ENCODE measurements at regions not wholly inside any gene's neighbourhood (a gene's known extent, or its start where the extent isn't known, plus 50 kb on each side); places are given as distances from the start of the nearest gene placed in this dataset.

DNA sequence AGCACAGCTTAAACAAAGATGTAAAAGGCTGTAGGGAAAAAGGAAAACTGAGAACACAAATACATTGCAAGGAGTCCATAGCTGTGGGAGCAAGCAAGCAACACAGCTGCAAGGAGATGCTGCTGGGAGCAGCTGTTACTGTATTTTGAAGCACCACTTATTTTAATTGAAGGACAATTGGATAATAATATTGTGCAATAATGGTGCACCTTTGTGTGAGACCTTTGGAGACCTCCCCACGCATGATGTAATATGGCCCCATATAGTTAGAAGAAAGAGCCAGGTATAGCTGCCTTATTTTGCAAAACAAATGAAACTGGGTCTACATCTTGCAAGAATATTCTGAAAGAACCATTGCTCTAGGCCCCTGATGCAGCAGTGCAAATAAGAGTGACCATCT is 191.1 kb upstream of the KIRREL3 start:
- in situ Hi-C loops (cut with MboI; ENCODE audit: low sequenced_read_pairs), result no loop called here
- ATAC-seq (ENCODE audit: low read depth), result no peak
- POLR2A ChIA-PET (ENCODE audit: unreplicated experiment), result no interaction called here

More for the DNA sequence above, 191.1 kb upstream of the KIRREL3 start:
- Histone ChIP-seq H2AFZ (replicated peaks; ENCODE audit: low read length, poor library complexity) (no peak overlapping the region), H3K9ac (ENCODE audit: low read depth, low read length) (no peak overlapping the region), H3K36me3 (ENCODE audit: control insufficient read depth, insufficient read depth, low read length) (no peaks in the 10 kb centered on the region), H4K8ac (ENCODE audit: low read depth in 2 of 2, low read length in 2 of 2) (no peak overlapping the region), H3K9me1 (ENCODE audit: insufficient read depth, low read length) (no peaks in the 10 kb centered on the region), H3K27me3 (ENCODE audit: control insufficient read depth, insufficient read depth, low read length) (no peaks in the 10 kb centered on the region; the same call in 1 of the 2 replicates), H3K79me1 (ENCODE audit: low read depth in 1 of 2, low read length in 2 of 2) (no peaks in the 10 kb centered on the region), H2BK20ac (ENCODE audit: low read depth, low read length) (no peak overlapping the region), H4K20me1 (ENCODE audit: insufficient read depth, low read length) (no peaks in the 10 kb centered on the region), H3K4ac (ENCODE audit: low read depth, low read length) (no peak overlapping the region), H4K91ac (ENCODE audit: insufficient read depth, low read depth, low read length) (no peak overlapping the region), H3K18ac (ENCODE audit: low read depth, low read length) (no peak overlapping the region), H2AK5ac (ENCODE audit: low read depth, low read length) (no peak overlapping the region), H3K56ac (ENCODE audit: extremely low read depth, insufficient read depth, low read length) (no peak overlapping the region), H2BK5ac (ENCODE audit: low read depth, low read length, poor library complexity, severe bottlenecking) (no peak overlapping the region), H2AK9ac (replicated peaks; ENCODE audit: low read depth, low read length, poor library complexity) (no peak overlapping the region), H3K4me3 (ENCODE audit: insufficient read depth, low read depth, low read length) (no peak overlapping the region), H3K4me1 (ENCODE audit: control insufficient read depth, insufficient read depth, low read length) (no peaks in the 10 kb centered on the region), H3K9me3 (ENCODE audit: control insufficient read depth, insufficient read depth, low read length) (no peaks in the 10 kb centered on the region), H2BK15ac (ENCODE audit: low read depth, low read length) (no peak overlapping the region), H3K4me2 (ENCODE audit: low read depth, low read length) (no peak overlapping the region), H3K27ac (ENCODE audit: insufficient read depth, low read length) (no peak overlapping the region), H4K5ac (ENCODE audit: low read depth, low read length) (no peak overlapping the region), H3K23ac (ENCODE audit: low read depth, low read length) (no peak overlapping the region), H2BK120ac (ENCODE audit: low read depth, low read length) (no peak overlapping the region), H3K14ac (replicated peaks; ENCODE audit: low read depth, low read length) (no peak overlapping the region)
- no peak for DNase-seq
- dilution Hi-C loops (cut with HindIII; ENCODE audit: low sequenced_read_pairs, unreplicated experiment) (no loop called here), intact Hi-C loops (cut with micrococcal nuclease) (no loop called here)
- TF ChIP-seq CEBPB (IDR thresholded peaks at IDR 0.05; ENCODE audit: low read depth, low read length) (peak; percentile 59; the same call in 1 of the 2 replicates), MXI1 (IDR thresholded peaks at IDR 0.05; ENCODE audit: borderline replicate concordance, low read depth, low read length) (no peak), RAD21 (IDR thresholded peaks at IDR 0.05; ENCODE audit: low read length) (no peak), BHLHE40 (IDR thresholded peaks at IDR 0.05; ENCODE audit: low read depth, low read length) (no peak), RFX5 (IDR thresholded peaks at IDR 0.05; ENCODE audit: low read depth, low read length) (no peak)
- no CpG with 5 or more reads among the region's 1 CpG for WGBS, 2 experiments (ENCODE audit: extremely low coverage in 2 of 2, insufficient read length in 1 of 2)
- CTCF ChIA-PET, result no interaction called here
- no TSS peak for BruUV-seq (replicated peaks)
